ENCODE measurements at regions not wholly inside any gene's neighbourhood (a gene's known extent, or its start where the extent isn't known, plus 50 kb on each side); places are given as distances from the start of the nearest gene placed in this dataset.

DNA sequence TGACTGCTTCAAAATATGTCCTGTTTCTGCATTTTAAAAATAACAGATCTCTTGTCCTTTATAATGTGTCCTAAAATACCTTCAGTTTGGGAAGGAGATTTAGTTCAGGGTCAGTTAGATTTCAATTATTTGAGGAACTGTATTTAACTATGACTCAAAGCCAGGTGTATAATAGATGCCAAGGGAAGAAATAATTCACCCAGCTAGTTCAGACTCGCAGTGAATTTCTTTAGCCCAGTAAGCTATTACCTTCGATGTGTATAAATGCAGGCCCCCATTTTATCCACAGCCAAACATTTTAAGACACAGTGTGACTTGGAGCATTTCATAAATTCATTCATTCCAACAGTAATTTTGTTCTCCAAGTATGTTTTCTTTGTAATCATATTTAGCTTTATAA, 458.0 kb downstream of the ZNF385D start:
- no peak for DNase-seq (ENCODE audit: low read depth, low spot score)

More for the DNA sequence above, 458.0 kb downstream of the ZNF385D start:
- ChIA-PET RAD21 (ENCODE audit: low non-redundant PET in 1 of 2, low total read pairs in 2 of 2, uncharacterized antibody in 2 of 2, unreplicated experiment in 2 of 2) (no interaction called here), POLR2A (no interaction called here), CTCF (no interaction called here)
- Histone ChIP-seq H3K4me1 (ENCODE audit: control insufficient read depth in 1 of 2, insufficient read depth in 2 of 2, low read length in 2 of 2) (no peaks in the 10 kb centered on the region), H3K27ac (ENCODE audit: low read depth, low read length) (no peak overlapping the region), H3K36me3 (ENCODE audit: control insufficient read depth in 1 of 2, insufficient read depth in 2 of 2, low read length in 2 of 2) (no peaks in the 10 kb centered on the region), H3K9me3 (ENCODE audit: control insufficient read depth in 1 of 2, insufficient read depth in 1 of 2, low read depth in 1 of 2, low read length in 2 of 2) (peaks cover 7 to 8% of the 10 kb centered on the region in 2 experiments; a peak in 2 of 4 replicates), H3K27me3 (ENCODE audit: insufficient read depth, low read length) (no peaks in the 10 kb centered on the region), H3K4me2 (ENCODE audit: low read length) (no peak overlapping the region), H3K4me3 (replicated peaks in 1 of 2; ENCODE audit: low read depth in 1 of 2, low read length in 2 of 2) (no peak overlapping the region), H4K20me1 (ENCODE audit: insufficient read depth) (no peaks in the 10 kb centered on the region), H3K79me2 (ENCODE audit: insufficient read depth, low read length) (no peaks in the 10 kb centered on the region), H3K9ac (ENCODE audit: low read length) (no peak overlapping the region), H2AFZ (ENCODE audit: low read depth, low read length, poor library complexity, severe bottlenecking) (no peak overlapping the region), H3K9me2 (ENCODE audit: insufficient read depth) (no peaks in the 10 kb centered on the region)
- ATAC-seq = no peak
- intact Hi-C loops (cut with micrococcal nuclease) = no loop called here
- TF ChIP-seq POLR2AphosphoS5 (IDR thresholded peaks at IDR 0.05; ENCODE audit: low read depth, low read length) (no peak), ZNF274 (IDR thresholded peaks at IDR 0.05; ENCODE audit: low read depth, low read length) (no peak), FOSL1 (IDR thresholded peaks at IDR 0.05; ENCODE audit: low read depth) (no peak), SP1 (IDR thresholded peaks at IDR 0.05; ENCODE audit: low read depth) (no peak), CBX3 (IDR thresholded peaks at IDR 0.05; ENCODE audit: low read depth) (no peak), RAD21 (IDR thresholded peaks at IDR 0.05; ENCODE audit: low read depth) (no peak), EZH2phosphoT487 (IDR thresholded peaks at IDR 0.05; ENCODE audit: borderline replicate concordance) (no peak), TCF7L2 (IDR thresholded peaks at IDR 0.05; ENCODE audit: borderline replicate concordance, extremely low read depth, insufficient read depth, insufficient read length) (no peak)
- TF ChIP-seq, protein P1, sequence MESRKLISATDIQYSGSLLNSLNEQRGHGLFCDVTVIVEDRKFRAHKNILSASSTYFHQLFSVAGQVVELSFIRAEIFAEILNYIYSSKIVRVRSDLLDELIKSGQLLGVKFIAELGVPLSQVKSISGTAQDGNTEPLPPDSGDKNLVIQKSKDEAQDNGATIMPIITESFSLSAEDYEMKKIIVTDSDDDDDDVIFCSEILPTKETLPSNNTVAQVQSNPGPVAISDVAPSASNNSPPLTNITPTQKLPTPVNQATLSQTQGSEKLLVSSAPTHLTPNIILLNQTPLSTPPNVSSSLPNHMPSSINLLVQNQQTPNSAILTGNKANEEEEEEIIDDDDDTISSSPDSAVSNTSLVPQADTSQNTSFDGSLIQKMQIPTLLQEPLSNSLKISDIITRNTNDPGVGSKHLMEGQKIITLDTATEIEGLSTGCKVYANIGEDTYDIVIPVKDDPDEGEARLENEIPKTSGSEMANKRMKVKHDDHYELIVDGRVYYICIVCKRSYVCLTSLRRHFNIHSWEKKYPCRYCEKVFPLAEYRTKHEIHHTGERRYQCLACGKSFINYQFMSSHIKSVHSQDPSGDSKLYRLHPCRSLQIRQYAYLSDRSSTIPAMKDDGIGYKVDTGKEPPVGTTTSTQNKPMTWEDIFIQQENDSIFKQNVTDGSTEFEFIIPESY (IDR thresholded peaks at IDR 0.05; ENCODE audit: extremely low read depth, insufficient replicate concordance, low read length) = no peak
- TF ChIP-seq, protein P2, sequence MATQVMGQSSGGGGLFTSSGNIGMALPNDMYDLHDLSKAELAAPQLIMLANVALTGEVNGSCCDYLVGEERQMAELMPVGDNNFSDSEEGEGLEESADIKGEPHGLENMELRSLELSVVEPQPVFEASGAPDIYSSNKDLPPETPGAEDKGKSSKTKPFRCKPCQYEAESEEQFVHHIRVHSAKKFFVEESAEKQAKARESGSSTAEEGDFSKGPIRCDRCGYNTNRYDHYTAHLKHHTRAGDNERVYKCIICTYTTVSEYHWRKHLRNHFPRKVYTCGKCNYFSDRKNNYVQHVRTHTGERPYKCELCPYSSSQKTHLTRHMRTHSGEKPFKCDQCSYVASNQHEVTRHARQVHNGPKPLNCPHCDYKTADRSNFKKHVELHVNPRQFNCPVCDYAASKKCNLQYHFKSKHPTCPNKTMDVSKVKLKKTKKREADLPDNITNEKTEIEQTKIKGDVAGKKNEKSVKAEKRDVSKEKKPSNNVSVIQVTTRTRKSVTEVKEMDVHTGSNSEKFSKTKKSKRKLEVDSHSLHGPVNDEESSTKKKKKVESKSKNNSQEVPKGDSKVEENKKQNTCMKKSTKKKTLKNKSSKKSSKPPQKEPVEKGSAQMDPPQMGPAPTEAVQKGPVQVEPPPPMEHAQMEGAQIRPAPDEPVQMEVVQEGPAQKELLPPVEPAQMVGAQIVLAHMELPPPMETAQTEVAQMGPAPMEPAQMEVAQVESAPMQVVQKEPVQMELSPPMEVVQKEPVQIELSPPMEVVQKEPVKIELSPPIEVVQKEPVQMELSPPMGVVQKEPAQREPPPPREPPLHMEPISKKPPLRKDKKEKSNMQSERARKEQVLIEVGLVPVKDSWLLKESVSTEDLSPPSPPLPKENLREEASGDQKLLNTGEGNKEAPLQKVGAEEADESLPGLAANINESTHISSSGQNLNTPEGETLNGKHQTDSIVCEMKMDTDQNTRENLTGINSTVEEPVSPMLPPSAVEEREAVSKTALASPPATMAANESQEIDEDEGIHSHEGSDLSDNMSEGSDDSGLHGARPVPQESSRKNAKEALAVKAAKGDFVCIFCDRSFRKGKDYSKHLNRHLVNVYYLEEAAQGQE (IDR thresholded peaks at IDR 0.05; ENCODE audit: low read depth) = no peak
- TF ChIP-seq, protein P3, sequence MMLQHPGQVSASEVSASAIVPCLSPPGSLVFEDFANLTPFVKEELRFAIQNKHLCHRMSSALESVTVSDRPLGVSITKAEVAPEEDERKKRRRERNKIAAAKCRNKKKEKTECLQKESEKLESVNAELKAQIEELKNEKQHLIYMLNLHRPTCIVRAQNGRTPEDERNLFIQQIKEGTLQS (IDR thresholded peaks at IDR 0.05) = no peak
- BruUV-seq (replicated peaks) = no TSS peak

Measured in HCT116 (cell line).